Stomach (tissue), 8 donors: ENCODE measurements at regions not wholly inside any gene's neighbourhood (a gene's known extent, or its start where the extent isn't known, plus 50 kb on each side); places are given as distances from the start of the nearest gene placed in this dataset.

Source experiments
- DNase-seq, 2 donors: peaks; one replicate each; pipeline versions ENCODE4 v3.0.0 to v3.0.0-alpha.2; 2013 to 2019
- H3K27ac ChIP-seq, 5 donors: fragments of 200-600 bp in 4 of 5; sonication (generic) in 4 of 5; one replicate each; pipeline ENCODE4 v1.5.1; 2013 to 2019; ENCODE audit warnings: mild to moderate bottlenecking in 1 of 5, moderate library complexity in 1 of 5
- H3K27me3 ChIP-seq, 3 donors: fragments of 200-600 bp; sonication (generic); one replicate each; pipeline ENCODE4 v1.5.1; 2017 to 2019; ENCODE audit warnings: mixed run types in 1 of 3
- H3K36me3 ChIP-seq, 4 donors: fragments of 200-600 bp; sonication (generic); 1 replicate in 3 of 4; 2 replicates in 1 of 4; pipeline ENCODE4 v1.5.1; 2016 to 2019
- H3K4me1 ChIP-seq, 4 donors: fragments of 200-600 bp; sonication (generic); one replicate each; pipeline ENCODE4 v1.5.1; 2016 to 2019
- H3K4me3 ChIP-seq, 4 donors: fragments of 200-600 bp; sonication (generic) in 3 of 4; one replicate each; pipeline ENCODE4 v1.5.1; 2016 to 2019; ENCODE audit warnings: mild to moderate bottlenecking in 1 of 4
- H3K9me3 ChIP-seq, 4 donors: fragments of 200-600 bp; sonication (generic); one replicate each; pipeline ENCODE4 v1.5.1; 2016 to 2019
- CTCF ChIP-seq, 7 experiments: fragments of 450-650 bp in 4 of 7; fragments of 200-600 bp in 3 of 7; sonication (generic) in 3 of 7; IDR thresholded peaks; one replicate each; pipeline ENCODE4 v1.5.1; 2016 to 2019; ENCODE audit warnings: antibody characterized with exemption in 7 of 7, control low read depth in 2 of 7, mild to moderate bottlenecking in 1 of 7
- EP300 ChIP-seq: sonication (generic); formaldehyde crosslinking; IDR thresholded peaks from one replicate; pipeline ENCODE4 v1.6.1; 2017; ENCODE audit warnings: antibody characterized with exemption
- POLR2A ChIP-seq, 4 donors: fragments of 450-650 bp; IDR thresholded peaks; one replicate each; pipeline ENCODE4 v1.6.1; 2016; ENCODE audit warnings: antibody characterized with exemption in 4 of 4, control low read depth in 2 of 4, mild to moderate bottlenecking in 1 of 4, moderate library complexity in 1 of 4
- POLR2AphosphoS5 ChIP-seq, 3 donors: sonication (generic); formaldehyde crosslinking; IDR thresholded peaks; one replicate each; pipeline ENCODE4 v1.6.1; 2016; ENCODE audit warnings: antibody characterized with exemption in 3 of 3
- WGBS, 5 donors: extraction: QIAGEN DNeasy Blood & Tissue Kit in 3 of 5; methylation state at CpG; one replicate each; pipeline versions ENCODE4 v1.1.5 to v1.1.7; 2013 to 2018; 5-methylcytosine and 5-hydroxymethylcytosine counted together
- intact Hi-C: fragments of 100-400 bp; cut with DNase I; formaldehyde crosslinking; loops from one replicate; pipeline ENCODE4 v1.15.1; 2023; ENCODE audit warnings: low total_unique reads
- donor health status: healthy with polysubstance abuse.
- donor health status: Bipolar disorder and iron deficiency.
- donor health status: healthy.

- no peak for DNase-seq
- H3K4me1 ChIP-seq: no peaks in the 10 kb centered on the region
Observed at GRCh38 chr6:54681267-54681666, 165.3 kb upstream of the FAM83B start.

GRCh38 chr6:54681987-54682386, 164.6 kb upstream of the FAM83B start:
- DNase-seq: no peak
- intact Hi-C loops: no loop called here
- WGBS, 5 donors: 67 to 92% (median 84%) methylated on average over 4 of the region's 4 CpGs
- H3K27ac ChIP-seq: no peak overlapping the region
- TF ChIP-seq POLR2AphosphoS5 (IDR thresholded peaks at IDR 0.05) (no peak), EP300 (no peak), POLR2A (IDR thresholded peaks at IDR 0.05) (no peak), CTCF (IDR thresholded peaks at IDR 0.05) (no peak)
- H3K36me3 ChIP-seq: no peaks in the 10 kb centered on the region
- H3K9me3 ChIP-seq: no peaks in the 10 kb centered on the region
- H3K4me1 ChIP-seq: no peaks in the 10 kb centered on the region
- no peak overlapping the region for H3K4me3 ChIP-seq
- H3K27me3 ChIP-seq: no peaks in the 10 kb centered on the region

More at GRCh38 chr6:54681267-54681666, 165.3 kb upstream of the FAM83B start:
- Histone ChIP-seq H3K9me3 (no peaks in the 10 kb centered on the region), H3K27ac (no peak overlapping the region), H3K36me3 (no peaks in the 10 kb centered on the region), H3K27me3 (no peaks in the 10 kb centered on the region), H3K4me3 (no peak overlapping the region)
- intact Hi-C loops: no loop called here
- no peak for TF ChIP-seq POLR2A (IDR thresholded peaks at IDR 0.05)
- no peak for TF ChIP-seq EP300
- TF ChIP-seq CTCF (IDR thresholded peaks at IDR 0.05): no peak
- no peak for TF ChIP-seq POLR2AphosphoS5 (IDR thresholded peaks at IDR 0.05)
- WGBS, 5 donors: 72 to 84% (median 79%) methylated on average over 2 of the region's 2 CpGs

- no peak for TF ChIP-seq POLR2A (IDR thresholded peaks at IDR 0.05)
- TF ChIP-seq CTCF (IDR thresholded peaks at IDR 0.05): no peak
- Histone ChIP-seq H3K36me3 (no peaks in the 10 kb centered on the region), H3K27ac (no peak overlapping the region), H3K27me3 (no peaks in the 10 kb centered on the region), H3K4me3 (no peak overlapping the region), H3K9me3 (no peaks in the 10 kb centered on the region), H3K4me1 (no peaks in the 10 kb centered on the region)
- 47 to 59% (median 55%) methylated on average over 2 of the region's 2 CpGs for WGBS, 5 donors
- intact Hi-C loops: no loop called here
- no peak for DNase-seq
Observed at GRCh38 chr6:54689620-54690019, 157.0 kb upstream of the FAM83B start.

GRCh38 chr6:54690596-54690995, 156.0 kb upstream of the FAM83B start:
- H3K27me3 ChIP-seq: no peaks in the 10 kb centered on the region
- no peaks in the 10 kb centered on the region for H3K4me1 ChIP-seq
- TF ChIP-seq EP300: no peak
- TF ChIP-seq CTCF (IDR thresholded peaks at IDR 0.05): no peak
- no peak for TF ChIP-seq POLR2A (IDR thresholded peaks at IDR 0.05)
- TF ChIP-seq POLR2AphosphoS5 (IDR thresholded peaks at IDR 0.05): no peak
- H3K4me3 ChIP-seq: no peak overlapping the region
- H3K27ac ChIP-seq: no peak overlapping the region
- H3K9me3 ChIP-seq: no peaks in the 10 kb centered on the region
- intact Hi-C loops: no loop called here
- DNase-seq: no peak
- WGBS, 5 donors: 22 to 52% (median 33%) methylated on average over 5 of the region's 5 CpGs
- H3K36me3 ChIP-seq: no peaks in the 10 kb centered on the region
